Testis (tissue), 2 donors: ENCODE measurements at regions not wholly inside any gene's neighbourhood (a gene's known extent, or its start where the extent isn't known, plus 50 kb on each side); places are given as distances from the start of the nearest gene placed in this dataset.

Experiments
- DNase-seq: peaks from one replicate; pipeline ENCODE4 v3.0.0-alpha.2; 2019
- H3K27ac ChIP-seq, 2 donors: fragments of 200-600 bp; sonication (generic); one replicate each; pipeline ENCODE4 v1.5.1; 2019
- H3K27me3 ChIP-seq: fragments of 200-600 bp; sonication (generic); one replicate; pipeline ENCODE4 v1.5.1; 2019
- H3K36me3 ChIP-seq: fragments of 200-600 bp; sonication (generic); one replicate; pipeline ENCODE4 v1.5.1; 2017; ENCODE audit warnings: low read depth; ENCODE audit errors: missing control alignments
- H3K4me1 ChIP-seq: fragments of 200-600 bp; sonication (generic); one replicate; pipeline ENCODE4 v1.5.1; 2019
- H3K4me3 ChIP-seq, 2 donors: fragments of 200-600 bp; sonication (generic); one replicate each; pipeline ENCODE4 v1.5.1; 2017 to 2019
- H3K9me3 ChIP-seq: fragments of 200-600 bp; sonication (generic); one replicate; pipeline ENCODE4 v1.5.1; 2017
- POLR2A ChIP-seq: fragments of 450-650 bp; IDR thresholded peaks from one replicate; pipeline ENCODE4 v1.6.1; 2017; ENCODE audit warnings: antibody characterized with exemption, mild to moderate bottlenecking, moderate library complexity
- WGBS, 2 donors: methylation state at CpG; one replicate each; pipeline ENCODE4 v1.1.5; 2018; 5-methylcytosine and 5-hydroxymethylcytosine counted together
- intact Hi-C: fragments of 100-400 bp; cut with DNase I; formaldehyde crosslinking; loops from one replicate; pipeline ENCODE4 v1.15.1; 2023; ENCODE audit warnings: low total_unique reads
- TF ChIP-seq, protein P1 (sequence below), 3 experiments: fragments of 450-650 bp in 2 of 3; fragments of 200-600 bp in 1 of 3; sonication (generic) in 1 of 3; IDR thresholded peaks; one replicate each; pipeline ENCODE4 v1.5.1; 2016 to 2019; ENCODE audit warnings: antibody characterized with exemption in 3 of 3, mild to moderate bottlenecking in 2 of 3, moderate library complexity in 1 of 3

GRCh38 chr21:27082431-27083010 lies 115.6 kb upstream of the ADAMTS5 start:
- no peak for DNase-seq
- H3K27ac ChIP-seq, result no peak overlapping the region
- intact Hi-C loops, result no loop called here
- H3K36me3 ChIP-seq, result no peaks in the 10 kb centered on the region
- H3K4me3 ChIP-seq, result no peak overlapping the region
- TF ChIP-seq, protein P1, sequence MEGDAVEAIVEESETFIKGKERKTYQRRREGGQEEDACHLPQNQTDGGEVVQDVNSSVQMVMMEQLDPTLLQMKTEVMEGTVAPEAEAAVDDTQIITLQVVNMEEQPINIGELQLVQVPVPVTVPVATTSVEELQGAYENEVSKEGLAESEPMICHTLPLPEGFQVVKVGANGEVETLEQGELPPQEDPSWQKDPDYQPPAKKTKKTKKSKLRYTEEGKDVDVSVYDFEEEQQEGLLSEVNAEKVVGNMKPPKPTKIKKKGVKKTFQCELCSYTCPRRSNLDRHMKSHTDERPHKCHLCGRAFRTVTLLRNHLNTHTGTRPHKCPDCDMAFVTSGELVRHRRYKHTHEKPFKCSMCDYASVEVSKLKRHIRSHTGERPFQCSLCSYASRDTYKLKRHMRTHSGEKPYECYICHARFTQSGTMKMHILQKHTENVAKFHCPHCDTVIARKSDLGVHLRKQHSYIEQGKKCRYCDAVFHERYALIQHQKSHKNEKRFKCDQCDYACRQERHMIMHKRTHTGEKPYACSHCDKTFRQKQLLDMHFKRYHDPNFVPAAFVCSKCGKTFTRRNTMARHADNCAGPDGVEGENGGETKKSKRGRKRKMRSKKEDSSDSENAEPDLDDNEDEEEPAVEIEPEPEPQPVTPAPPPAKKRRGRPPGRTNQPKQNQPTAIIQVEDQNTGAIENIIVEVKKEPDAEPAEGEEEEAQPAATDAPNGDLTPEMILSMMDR (IDR thresholded peaks at IDR 0.05), result no peak
- WGBS, 2 donors, result 91 to 96% methylated on average over 4 of the region's 4 CpGs
- H3K9me3 ChIP-seq, result no peaks in the 10 kb centered on the region
- no peaks in the 10 kb centered on the region for H3K27me3 ChIP-seq
- no peaks in the 10 kb centered on the region for H3K4me1 ChIP-seq

DNA sequence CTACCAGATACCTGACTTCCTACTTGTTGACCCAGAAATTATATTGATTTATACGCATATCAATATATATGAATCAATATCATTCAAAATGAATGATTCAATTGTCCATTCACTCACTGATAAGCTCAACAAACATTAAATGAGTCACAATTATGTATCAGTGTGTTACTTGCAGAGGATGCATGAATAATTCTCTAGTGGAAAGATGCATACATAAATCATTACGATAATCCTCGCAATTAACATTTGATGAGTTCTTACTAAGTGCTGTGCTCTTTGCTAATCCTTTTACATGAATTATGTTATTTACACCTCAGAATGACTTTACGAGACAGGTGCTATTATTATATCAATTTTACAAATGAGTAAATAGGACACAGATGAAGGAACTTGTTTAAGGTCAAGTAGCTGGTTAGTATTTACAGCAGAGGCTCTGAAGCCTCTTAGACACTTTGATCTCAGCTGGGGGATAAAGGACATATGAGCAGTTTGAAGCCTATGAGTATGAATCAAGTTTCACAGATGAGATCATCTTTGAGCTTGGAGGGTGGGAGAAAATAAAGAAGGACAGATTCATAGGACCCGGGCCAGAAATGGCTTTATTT lies 112.8 kb upstream of the ADAMTS5 start:
- H3K27me3 ChIP-seq, result no peaks in the 10 kb centered on the region
- H3K4me3 ChIP-seq, result no peak overlapping the region
- intact Hi-C loops, result no loop called here
- H3K4me1 ChIP-seq, result no peaks in the 10 kb centered on the region
- WGBS, 2 donors, result 85 to 88% methylated on average over 5 of the region's 5 CpGs
- no peak for DNase-seq
- no peak for TF ChIP-seq POLR2A
- TF ChIP-seq, protein P1 (IDR thresholded peaks at IDR 0.05), result no peak
- no peak overlapping the region for H3K27ac ChIP-seq
- no peaks in the 10 kb centered on the region for H3K36me3 ChIP-seq
- H3K9me3 ChIP-seq, result no peaks in the 10 kb centered on the region

GRCh38 chr21:27078915-27079314 lies 112.0 kb upstream of the ADAMTS5 start:
- no peaks in the 10 kb centered on the region for H3K27me3 ChIP-seq
- H3K36me3 ChIP-seq, result no peaks in the 10 kb centered on the region
- no peak for TF ChIP-seq POLR2A
- TF ChIP-seq, protein P1 (IDR thresholded peaks at IDR 0.05), result no peak
- no peak overlapping the region for H3K27ac ChIP-seq
- no peaks in the 10 kb centered on the region for H3K4me1 ChIP-seq
- no peaks in the 10 kb centered on the region for H3K9me3 ChIP-seq
- no peak for DNase-seq
- intact Hi-C loops, result no loop called here
- no peak overlapping the region for H3K4me3 ChIP-seq
- 67 to 93% methylated on average over 4 of the region's 4 CpGs for WGBS, 2 donors

- Histone ChIP-seq H3K9me3 (no peaks in the 10 kb centered on the region), H3K4me3 (no peak overlapping the region), H3K36me3 (no peaks in the 10 kb centered on the region), H3K4me1 (no peaks in the 10 kb centered on the region), H3K27me3 (no peaks in the 10 kb centered on the region), H3K27ac (no peak overlapping the region)
- DNase-seq, result no peak
- no peak for TF ChIP-seq POLR2A
- TF ChIP-seq, protein P1 (IDR thresholded peaks at IDR 0.05), result no peak
- intact Hi-C loops, result no loop called here
- 94% methylated on average over 4 of the region's 4 CpGs for WGBS, 2 donors
These were observed 110.6 kb upstream of the ADAMTS5 start for GRCh38 chr21:27077501-27077900.

- H3K4me1 ChIP-seq, result no peaks in the 10 kb centered on the region
- H3K27ac ChIP-seq, result no peak overlapping the region
- intact Hi-C loops, result no loop called here
- H3K36me3 ChIP-seq, result no peaks in the 10 kb centered on the region
- TF ChIP-seq POLR2A, result no peak
- TF ChIP-seq, protein P1 (IDR thresholded peaks at IDR 0.05), result no peak
- no peak overlapping the region for H3K4me3 ChIP-seq
- no peaks in the 10 kb centered on the region for H3K27me3 ChIP-seq
- H3K9me3 ChIP-seq, result no peaks in the 10 kb centered on the region
- no peak for DNase-seq
These were observed 109.1 kb upstream of the ADAMTS5 start for GRCh38 chr21:27076025-27076424.
